ENCODE measurements at regions not wholly inside any gene's neighbourhood (a gene's known extent, or its start where the extent isn't known, plus 50 kb on each side); places are given as distances from the start of the nearest gene placed in this dataset.

DNA sequence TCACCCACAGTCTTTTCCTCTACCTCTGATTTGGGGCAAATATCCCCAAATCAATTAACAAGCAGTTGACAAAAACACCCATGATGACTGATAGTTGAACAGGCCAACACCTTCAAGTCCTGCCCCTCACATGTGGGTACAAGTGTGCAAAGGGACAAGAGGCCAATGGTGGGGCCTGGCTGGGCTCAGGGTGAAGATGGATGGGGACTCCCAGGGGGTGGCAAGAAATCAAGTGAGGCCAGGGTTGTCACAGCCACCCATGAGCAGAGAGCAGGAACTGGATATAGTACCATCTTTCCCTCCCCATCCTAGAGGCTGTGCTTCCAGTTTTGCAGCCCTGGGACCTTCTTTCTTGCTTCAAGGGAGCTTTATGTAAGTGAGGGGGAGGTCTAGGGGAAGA is 270.2 kb upstream of the TOPAZ1 start:
- no peaks in the 10 kb centered on the region for H3K9me3 ChIP-seq (ENCODE audit: control insufficient read depth, low read depth, low read length)
- DNase-seq (ENCODE audit: low read depth, low spot score) (no peak), FAIRE-seq (no peak)
- H3K27me3 ChIP-seq (ENCODE audit: control insufficient read depth, extremely low read depth, insufficient read depth, low read length) = peaks cover 10% of the 10 kb centered on the region
- no peaks in the 10 kb centered on the region for H3K4me1 ChIP-seq (ENCODE audit: control insufficient read depth, extremely low read depth, insufficient read depth, low read length)
- H3K27ac ChIP-seq (ENCODE audit: control insufficient read depth, insufficient read depth, low read length) = no peak overlapping the region
- H4K20me1 ChIP-seq (ENCODE audit: control insufficient read depth, extremely low read depth, insufficient read depth, low read length) = no peaks in the 10 kb centered on the region
- H3K36me3 ChIP-seq (ENCODE audit: control insufficient read depth in 2 of 2, extremely low read depth in 1 of 2, insufficient read depth in 2 of 2, low read length in 2 of 2) = no peaks in the 10 kb centered on the region
- H3K9me1 ChIP-seq (ENCODE audit: control insufficient read depth, extremely low read depth, insufficient read depth, low read length) = no peaks in the 10 kb centered on the region
- TF ChIP-seq EZH2 (IDR thresholded peaks at IDR 0.05; ENCODE audit: low read length) = no peak
- TF ChIP-seq, protein P1, sequence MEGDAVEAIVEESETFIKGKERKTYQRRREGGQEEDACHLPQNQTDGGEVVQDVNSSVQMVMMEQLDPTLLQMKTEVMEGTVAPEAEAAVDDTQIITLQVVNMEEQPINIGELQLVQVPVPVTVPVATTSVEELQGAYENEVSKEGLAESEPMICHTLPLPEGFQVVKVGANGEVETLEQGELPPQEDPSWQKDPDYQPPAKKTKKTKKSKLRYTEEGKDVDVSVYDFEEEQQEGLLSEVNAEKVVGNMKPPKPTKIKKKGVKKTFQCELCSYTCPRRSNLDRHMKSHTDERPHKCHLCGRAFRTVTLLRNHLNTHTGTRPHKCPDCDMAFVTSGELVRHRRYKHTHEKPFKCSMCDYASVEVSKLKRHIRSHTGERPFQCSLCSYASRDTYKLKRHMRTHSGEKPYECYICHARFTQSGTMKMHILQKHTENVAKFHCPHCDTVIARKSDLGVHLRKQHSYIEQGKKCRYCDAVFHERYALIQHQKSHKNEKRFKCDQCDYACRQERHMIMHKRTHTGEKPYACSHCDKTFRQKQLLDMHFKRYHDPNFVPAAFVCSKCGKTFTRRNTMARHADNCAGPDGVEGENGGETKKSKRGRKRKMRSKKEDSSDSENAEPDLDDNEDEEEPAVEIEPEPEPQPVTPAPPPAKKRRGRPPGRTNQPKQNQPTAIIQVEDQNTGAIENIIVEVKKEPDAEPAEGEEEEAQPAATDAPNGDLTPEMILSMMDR (optimal IDR thresholded peaks at IDR 0.05 in 1 of 3, IDR thresholded peaks at IDR 0.05 in 1 of 3, conservative IDR thresholded peaks at IDR 0.05 in 1 of 3; ENCODE audit: extremely low read depth in 1 of 3, insufficient read depth in 2 of 3, low read length in 3 of 3) = no peak
- H2AFZ ChIP-seq (ENCODE audit: control insufficient read depth, low read length) = no peak overlapping the region
- dilution Hi-C loops (cut with MboI; ENCODE audit: extremely low pct_ligation_motif_present, low sequenced_read_pairs) = no loop called here
- no peaks in the 10 kb centered on the region for H3K79me2 ChIP-seq (ENCODE audit: control insufficient read depth, insufficient read depth, low read length)
- H3K4me2 ChIP-seq (ENCODE audit: control insufficient read depth, extremely low read depth, insufficient read depth, low read depth, low read length) = no peak overlapping the region
- no peak overlapping the region for H3K9ac ChIP-seq (ENCODE audit: control insufficient read depth, extremely low read depth, insufficient read depth, low read length)
- H3K4me3 ChIP-seq (ENCODE audit: control insufficient read depth in 2 of 3, extremely low read depth in 1 of 3, insufficient read depth in 2 of 3, low read depth in 1 of 3, low read length in 3 of 3) = no peak overlapping the region

DNA sequence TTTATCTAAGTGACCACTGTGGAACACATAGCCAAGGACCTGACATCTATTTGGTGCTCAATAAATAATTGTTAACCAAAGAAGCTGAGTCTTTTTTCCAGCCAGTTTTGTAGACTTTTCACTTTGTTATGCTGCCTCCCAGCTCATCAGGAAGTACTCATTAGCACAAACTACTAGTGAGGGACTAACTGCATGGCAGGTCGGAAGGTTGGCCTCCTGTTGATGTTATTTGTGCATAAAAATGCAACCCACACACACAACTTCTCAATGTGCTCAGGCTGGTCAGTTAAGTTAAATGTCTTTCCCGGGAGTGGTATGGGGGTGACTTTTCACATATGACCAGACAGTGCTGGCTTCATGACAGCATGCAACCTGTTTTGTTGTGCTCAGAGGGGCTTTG is 263.0 kb upstream of the TOPAZ1 start:
- FAIRE-seq = no peak
- H4K20me1 ChIP-seq (ENCODE audit: control insufficient read depth, extremely low read depth, insufficient read depth, low read length) = no peaks in the 10 kb centered on the region
- no peak overlapping the region for H3K9ac ChIP-seq (ENCODE audit: control insufficient read depth, extremely low read depth, insufficient read depth, low read length)
- H3K9me1 ChIP-seq (ENCODE audit: control insufficient read depth, extremely low read depth, insufficient read depth, low read length) = no peaks in the 10 kb centered on the region
- H3K4me2 ChIP-seq (ENCODE audit: control insufficient read depth, extremely low read depth, insufficient read depth, low read depth, low read length) = no peak overlapping the region
- no peak for TF ChIP-seq EZH2 (IDR thresholded peaks at IDR 0.05; ENCODE audit: low read length)
- TF ChIP-seq, protein P1 (optimal IDR thresholded peaks at IDR 0.05 in 1 of 3, IDR thresholded peaks at IDR 0.05 in 1 of 3, conservative IDR thresholded peaks at IDR 0.05 in 1 of 3; ENCODE audit: extremely low read depth in 1 of 3, insufficient read depth in 2 of 3, low read length in 3 of 3) = no peak
- no peaks in the 10 kb centered on the region for H3K36me3 ChIP-seq (ENCODE audit: control insufficient read depth in 2 of 2, extremely low read depth in 1 of 2, insufficient read depth in 2 of 2, low read length in 2 of 2)
- H3K79me2 ChIP-seq (ENCODE audit: control insufficient read depth, insufficient read depth, low read length) = no peaks in the 10 kb centered on the region
- H3K27me3 ChIP-seq (ENCODE audit: control insufficient read depth, extremely low read depth, insufficient read depth, low read length) = no peaks in the 10 kb centered on the region
- no peak overlapping the region for H2AFZ ChIP-seq (ENCODE audit: control insufficient read depth, low read length)
- no peaks in the 10 kb centered on the region for H3K9me3 ChIP-seq (ENCODE audit: control insufficient read depth, low read depth, low read length)
- no peak overlapping the region for H3K27ac ChIP-seq (ENCODE audit: control insufficient read depth, insufficient read depth, low read length)
- no peak overlapping the region for H3K4me3 ChIP-seq (ENCODE audit: control insufficient read depth in 2 of 3, extremely low read depth in 1 of 3, insufficient read depth in 2 of 3, low read depth in 1 of 3, low read length in 3 of 3)
- DNase-seq (ENCODE audit: low read depth, low spot score) = no peak
- no peaks in the 10 kb centered on the region for H3K4me1 ChIP-seq (ENCODE audit: control insufficient read depth, extremely low read depth, insufficient read depth, low read length)
- dilution Hi-C loops (cut with MboI; ENCODE audit: extremely low pct_ligation_motif_present, low sequenced_read_pairs) = no loop called here

Data from keratinocyte (primary cell).